HG03045 (cell line): ENCODE measurements at regions not wholly inside any gene's neighbourhood (a gene's known extent, or its start where the extent isn't known, plus 50 kb on each side); places are given as distances from the start of the nearest gene placed in this dataset.
"Not testable (repeated sequence)": the region's sequence is repeated elsewhere in the genome, so short reads cannot be mapped to it uniquely, and the experiment has no call there.

Experiments
- ATAC-seq: cut with Tn5 transposase; IDR thresholded peaks from one replicate; pipeline ENCODE4 v1.9.1; 2021; ENCODE audit warnings: mild to moderate bottlenecking, moderate library complexity; ENCODE audit not compliant: unreplicated experiment

DNA sequence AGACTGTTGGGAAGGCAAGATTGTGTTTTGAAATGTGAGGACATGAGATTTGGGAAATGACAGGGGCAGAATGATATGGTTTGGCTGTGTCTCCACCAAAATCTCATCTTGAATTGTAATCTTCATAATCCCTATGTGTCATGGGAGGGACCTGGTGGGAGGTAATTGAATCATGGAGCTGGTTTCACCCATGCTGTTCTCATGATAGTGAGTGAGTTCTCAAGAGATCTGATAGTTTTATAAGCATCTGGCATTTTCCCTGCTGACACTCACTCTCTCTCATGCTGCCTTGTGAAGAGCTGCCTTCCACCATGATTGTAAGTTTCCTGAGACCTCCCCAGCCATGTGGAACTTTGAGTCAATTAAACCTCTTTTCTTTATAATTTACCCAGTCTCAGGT is 406.2 kb downstream of the KIF20B start:
- not testable (repeated sequence) for ATAC-seq

DNA sequence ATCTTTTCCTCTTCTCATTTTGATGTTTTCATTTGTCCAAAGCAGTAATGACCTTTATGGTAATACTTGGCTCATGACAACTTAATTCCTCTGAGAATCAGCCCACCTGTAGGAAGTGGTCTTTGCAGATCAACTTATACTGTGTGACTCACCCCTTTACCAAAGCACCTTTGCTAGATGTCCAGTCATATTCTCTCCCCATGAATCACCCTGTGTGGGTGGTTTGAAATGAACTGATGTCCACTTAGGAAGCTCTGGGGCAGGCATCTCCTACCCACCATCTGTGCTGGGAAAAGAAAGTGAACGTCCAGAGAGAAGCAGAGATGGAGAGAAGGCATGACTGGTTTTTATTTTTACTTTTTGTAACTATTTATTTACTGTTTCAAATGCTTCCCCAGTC is 410.3 kb downstream of the KIF20B start:
- no peak for ATAC-seq

DNA sequence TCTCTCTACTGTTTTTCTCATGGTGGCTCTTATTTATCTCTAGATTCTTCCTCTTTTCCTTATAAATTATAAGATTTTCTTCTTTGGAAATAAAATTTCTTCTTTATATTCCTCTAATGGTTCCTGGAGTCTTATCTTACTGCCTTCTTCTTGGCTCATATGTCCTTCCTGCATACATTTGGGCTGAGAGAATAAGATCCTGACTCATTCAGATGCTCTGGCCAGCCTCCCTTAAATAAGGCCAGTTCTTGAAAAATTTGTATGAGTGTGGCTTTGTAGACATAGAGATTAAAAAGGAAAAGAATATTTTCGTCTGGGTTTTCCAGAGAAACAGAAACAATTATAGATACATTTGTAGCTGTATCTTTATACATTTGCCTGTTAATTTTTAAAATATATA is 411.3 kb downstream of the KIF20B start:
- no peak for ATAC-seq

DNA sequence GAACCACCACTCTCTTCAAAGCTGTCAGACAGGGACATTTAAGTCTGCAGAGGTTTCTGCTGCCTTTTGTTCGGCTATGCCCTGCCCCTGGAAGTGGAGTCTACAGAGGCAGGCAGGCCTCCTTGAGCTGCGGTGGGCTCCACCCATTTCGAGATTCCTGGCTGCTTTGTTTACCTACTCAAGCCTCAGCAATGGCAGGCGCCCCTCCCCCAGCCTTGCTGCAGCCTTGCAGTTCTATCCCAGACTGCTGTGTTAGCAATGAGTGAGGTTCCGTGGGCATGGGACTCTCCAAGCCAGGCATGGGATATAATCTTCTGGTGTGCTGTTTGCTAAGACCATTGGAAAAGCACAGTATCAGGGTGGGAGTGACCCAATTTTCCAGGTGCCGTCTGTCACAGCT is 417.2 kb downstream of the KIF20B start:
- ATAC-seq = not testable (repeated sequence)

GRCh38 chr10:90119631-90120280 is 418.4 kb downstream of the KIF20B start:
- not testable (repeated sequence) for ATAC-seq

GRCh38 chr10:90125456-90126255 is 424.3 kb downstream of the KIF20B start:
- no peak for ATAC-seq

GRCh38 chr10:90126256-90126595 is 424.8 kb downstream of the KIF20B start:
- ATAC-seq = no peak

GRCh38 chr10:90130321-90131086 is 429.1 kb downstream of the KIF20B start:
- ATAC-seq = no peak

- no peak for ATAC-seq
These were observed 432.2 kb downstream of the KIF20B start for GRCh38 chr10:90133606-90134005.

DNA sequence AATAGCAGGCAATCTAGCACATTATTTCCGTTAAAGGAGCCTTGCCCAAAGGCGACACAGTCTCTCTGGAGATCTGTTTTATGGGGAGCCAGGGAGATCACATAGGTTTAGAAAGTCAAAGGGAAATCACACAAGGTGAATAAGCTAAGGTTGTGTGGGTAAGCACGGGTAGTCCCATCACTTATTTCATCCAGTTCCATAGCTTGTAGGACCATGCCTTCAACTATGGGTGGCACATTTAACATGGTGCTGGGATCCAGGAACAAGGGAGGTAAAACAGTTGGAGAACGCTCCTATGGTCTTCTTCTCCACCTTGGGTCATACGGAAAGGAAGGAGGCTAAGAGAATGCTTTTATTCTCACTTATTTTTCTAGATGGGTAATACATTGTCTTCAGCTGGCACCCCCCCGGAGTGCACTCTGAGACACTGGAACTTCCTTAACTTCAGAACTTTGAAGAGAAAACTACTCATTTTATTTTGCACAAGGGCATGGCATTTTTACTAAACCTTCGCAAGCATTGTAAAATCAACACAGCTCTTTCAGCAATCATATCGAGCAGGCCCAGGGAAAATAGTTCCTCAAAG is 435.4 kb downstream of the KIF20B start:
- no peak for ATAC-seq

GRCh38 chr10:90138844-90139243 is 437.5 kb downstream of the KIF20B start:
- no peak for ATAC-seq

GRCh38 chr10:90141791-90142190 is 440.4 kb downstream of the KIF20B start:
- ATAC-seq = no peak

- no peak for ATAC-seq
These were observed 442.5 kb downstream of the KIF20B start for GRCh38 chr10:90143937-90144336.

- no peak for ATAC-seq
These were observed 446.9 kb downstream of the KIF20B start for GRCh38 chr10:90148116-90148855.

- ATAC-seq = no peak
These were observed 448.2 kb downstream of the KIF20B start for GRCh38 chr10:90149563-90149962.

DNA sequence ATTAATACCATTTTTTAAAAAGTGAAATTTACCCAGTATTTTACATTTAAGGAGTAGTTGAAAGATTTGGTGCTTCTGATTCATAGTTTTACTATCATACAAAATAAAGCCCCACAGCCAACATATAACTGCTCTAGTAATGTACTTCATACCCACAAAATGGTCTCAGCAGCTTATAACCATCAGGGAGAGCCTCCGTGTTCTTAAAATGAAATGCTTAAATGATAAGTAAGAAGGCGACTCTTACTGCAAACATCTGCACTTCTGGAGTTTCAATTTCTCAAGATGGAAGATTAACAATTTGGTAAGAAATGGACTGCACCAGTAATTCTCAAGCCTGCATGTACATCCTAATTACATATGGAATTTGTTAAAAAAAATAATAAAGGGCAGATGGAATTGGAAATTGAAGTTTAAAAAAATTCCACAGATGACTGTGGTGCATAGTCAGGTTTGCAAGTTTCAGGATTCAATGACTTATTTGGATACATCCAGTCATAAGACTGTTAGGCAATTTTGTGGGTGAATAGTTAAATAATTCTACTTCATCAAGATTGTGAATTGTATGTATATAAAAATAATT is 461.0 kb downstream of the KIF20B start:
- ATAC-seq = no peak

DNA sequence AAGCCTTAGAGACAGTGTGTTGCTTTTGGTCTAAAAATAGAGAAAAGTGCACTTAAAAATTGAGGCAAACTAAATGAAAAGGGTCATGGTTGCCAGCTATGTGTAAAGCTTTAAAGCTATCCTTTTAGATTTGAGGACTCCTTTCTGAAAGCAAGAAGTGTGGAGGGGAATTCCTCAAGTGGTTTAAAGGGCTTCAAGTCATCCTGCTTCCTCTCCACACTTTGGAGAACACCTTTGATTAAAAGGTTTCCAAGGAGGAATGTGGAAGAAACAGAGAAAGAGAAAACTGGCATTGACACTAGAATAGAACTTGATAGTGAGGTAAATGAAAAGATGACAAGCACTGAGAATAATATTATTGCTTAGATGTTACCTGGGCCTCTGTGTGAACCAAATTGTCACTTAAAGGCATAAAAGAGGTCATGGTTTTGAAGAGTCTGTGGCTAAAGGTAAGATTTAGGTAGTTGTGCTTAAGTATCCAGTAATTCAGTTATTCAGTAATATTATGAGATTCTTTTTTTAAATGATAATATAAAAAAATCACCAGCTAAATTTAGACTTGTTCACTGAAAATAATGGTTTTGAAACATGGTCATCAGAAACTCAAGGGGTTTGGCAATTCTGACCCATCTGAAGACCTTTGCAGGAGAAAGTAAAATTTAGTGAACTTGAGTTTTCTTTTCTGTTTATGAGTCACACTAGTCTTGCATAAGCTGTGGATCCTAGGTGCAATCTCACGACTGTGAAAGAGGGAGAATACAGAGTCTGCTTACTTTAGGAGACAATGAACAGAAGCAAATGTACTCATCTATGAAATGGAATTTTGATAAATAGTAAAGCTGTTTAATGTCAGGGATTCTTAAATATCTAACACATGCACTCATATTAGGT is 466.0 kb downstream of the KIF20B start:
- no peak for ATAC-seq

GRCh38 chr10:90168244-90168643 is 466.9 kb downstream of the KIF20B start:
- no peak for ATAC-seq

- ATAC-seq = no peak
These were observed 469.8 kb downstream of the KIF20B start for GRCh38 chr10:90171014-90171722.
